ENCODE measurements at regions not wholly inside any gene's neighbourhood (a gene's known extent, or its start where the extent isn't known, plus 50 kb on each side); places are given as distances from the start of the nearest gene placed in this dataset.
A peak's percentile ranks its signal among the peaks of the same experiment; 100 is the strongest.

GRCh38 chr18:29008809-29009208, 831.9 kb upstream of the CDH2 start:
- no peak for DNase-seq

- no peak for DNase-seq
Measured at GRCh38 chr18:29007986-29008654, 831.2 kb upstream of the CDH2 start.

GRCh38 chr18:29004921-29005320, 828.0 kb upstream of the CDH2 start:
- DNase-seq = no peak

GRCh38 chr18:29003194-29003593, 826.3 kb upstream of the CDH2 start:
- DNase-seq = no peak

GRCh38 chr18:29002747-29003146, 825.8 kb upstream of the CDH2 start:
- DNase-seq = no peak

- DNase-seq = no peak
Measured at GRCh38 chr18:28999726-29000125, 822.8 kb upstream of the CDH2 start.

- DNase-seq = no peak
Measured at GRCh38 chr18:28995319-28995718, 818.4 kb upstream of the CDH2 start.

- DNase-seq = no peak
Measured at GRCh38 chr18:28984731-28985130, 807.8 kb upstream of the CDH2 start.

- DNase-seq = no peak
Measured at GRCh38 chr18:28974504-28974903, 797.6 kb upstream of the CDH2 start.

GRCh38 chr18:28973324-28973723, 796.4 kb upstream of the CDH2 start:
- no peak for DNase-seq

- DNase-seq = no peak
Measured at GRCh38 chr18:28972333-28972907, 795.5 kb upstream of the CDH2 start.

GRCh38 chr18:28963481-28963880, 786.6 kb upstream of the CDH2 start:
- DNase-seq = no peak

- peak; percentile 1 for DNase-seq
Measured at GRCh38 chr18:28961669-28962228, 784.8 kb upstream of the CDH2 start.

GRCh38 chr18:28960146-28960545, 783.2 kb upstream of the CDH2 start:
- no peak for DNase-seq

- no peak for DNase-seq
Measured at GRCh38 chr18:28952339-28952738, 775.4 kb upstream of the CDH2 start.

- DNase-seq = no peak
Measured at GRCh38 chr18:28947900-28948299, 771.0 kb upstream of the CDH2 start.

- DNase-seq = no peak
Measured at GRCh38 chr18:28946471-28946870, 769.5 kb upstream of the CDH2 start.

GRCh38 chr18:28922936-28923335, 746.0 kb upstream of the CDH2 start:
- no peak for DNase-seq

- no peak for DNase-seq
Measured at GRCh38 chr18:28916456-28916855, 739.5 kb upstream of the CDH2 start.

GRCh38 chr18:28905509-28905908, 728.6 kb upstream of the CDH2 start:
- no peak for DNase-seq

- no peak for DNase-seq
Measured at GRCh38 chr18:28904789-28905364, 727.9 kb upstream of the CDH2 start.

- no peak for DNase-seq
Measured at GRCh38 chr18:28903306-28903705, 726.4 kb upstream of the CDH2 start.

GRCh38 chr18:28890791-28891190, 713.9 kb upstream of the CDH2 start:
- DNase-seq = no peak

- no peak for DNase-seq
Measured at GRCh38 chr18:28884304-28884703, 707.4 kb upstream of the CDH2 start.

Measured in NCI-H2029 treated with DMSO at 0.1 percent for 48 hours (cell line).